Activated T-cell treated with anti-CD3 and anti-CD28 coated beads, Interleukin-2, amount 50 U/mL, for 4 hours (primary cell): ENCODE measurements at regions not wholly inside any gene's neighbourhood (a gene's known extent, or its start where the extent isn't known, plus 50 kb on each side); places are given as distances from the start of the nearest gene placed in this dataset.
"Not testable (repeated sequence)": the region's sequence is repeated elsewhere in the genome, so short reads cannot be mapped to it uniquely, and the experiment has no call there.

Experiments
- ATAC-seq, 2 donors: fragments of 200-7000 bp; cut with Tn5 transposase; one replicate each; pipeline ENCODE4 v1.10.0; 2021
- DNase-seq: peaks from one replicate; pipeline ENCODE4 v3.0.0-alpha.2; 2020
- H3K27me3 Mint-ChIP-seq: one replicate; pipeline ENCODE4 v1.8.0; 2021; ENCODE audit warnings: low read depth, mixed read lengths
- H3K36me3 Mint-ChIP-seq: one replicate; pipeline ENCODE4 v1.8.0; 2022; ENCODE audit warnings: mixed read lengths; ENCODE audit not compliant: insufficient read depth
- H3K4me1 Mint-ChIP-seq: one replicate; pipeline ENCODE4 v1.8.0; 2021; ENCODE audit warnings: low read depth, mixed read lengths
- H3K4me3 Mint-ChIP-seq: one replicate; pipeline ENCODE4 v1.8.0; 2021; ENCODE audit warnings: mild to moderate bottlenecking, moderate library complexity, mixed read lengths
- H3K9me3 Mint-ChIP-seq: one replicate; pipeline ENCODE4 v1.8.0; 2021; ENCODE audit warnings: mixed read lengths

GRCh38 chr16:59030923-59031485 is 296.9 kb upstream of the GOT2 start:
- Mint-ChIP-seq H3K4me1 (no peaks in the 10 kb centered on the region), H3K9me3 (peaks cover 6% of the 10 kb centered on the region), H3K4me3 (no peak overlapping the region), H3K36me3 (no peaks in the 10 kb centered on the region), H3K27me3 (no peaks in the 10 kb centered on the region)
- DNase-seq (no peak), ATAC-seq (no peak)

- no peaks in the 10 kb centered on the region for H3K4me1 Mint-ChIP-seq
- no peak for ATAC-seq
- H3K9me3 Mint-ChIP-seq = peaks cover 12% of the 10 kb centered on the region
- H3K27me3 Mint-ChIP-seq = no peaks in the 10 kb centered on the region
- no peak overlapping the region for H3K4me3 Mint-ChIP-seq
- H3K36me3 Mint-ChIP-seq = no peaks in the 10 kb centered on the region
- DNase-seq = no peak
Measured at GRCh38 chr16:59021751-59022150, 287.6 kb upstream of the GOT2 start.

- H3K4me3 Mint-ChIP-seq = no peak overlapping the region
- H3K27me3 Mint-ChIP-seq = no peaks in the 10 kb centered on the region
- no peaks in the 10 kb centered on the region for H3K4me1 Mint-ChIP-seq
- H3K36me3 Mint-ChIP-seq = no peaks in the 10 kb centered on the region
- H3K9me3 Mint-ChIP-seq = peaks cover 6% of the 10 kb centered on the region
- no peak for DNase-seq
- ATAC-seq = no peak
Measured at GRCh38 chr16:59013930-59014329, 279.8 kb upstream of the GOT2 start.

- no peak for ATAC-seq
Measured at GRCh38 chr16:58999762-59000161, 265.6 kb upstream of the GOT2 start.

GRCh38 chr16:58992755-58993154 is 258.6 kb upstream of the GOT2 start:
- not testable (repeated sequence) for H3K4me1 Mint-ChIP-seq, H3K36me3 Mint-ChIP-seq, ATAC-seq, H3K4me3 Mint-ChIP-seq, DNase-seq, H3K27me3 Mint-ChIP-seq
- H3K9me3 Mint-ChIP-seq = peaks cover 21% of the 10 kb centered on the region

More at GRCh38 chr16:58999762-59000161, 265.6 kb upstream of the GOT2 start:
- H3K4me1 Mint-ChIP-seq = no peaks in the 10 kb centered on the region
- peaks cover 8% of the 10 kb centered on the region for H3K9me3 Mint-ChIP-seq
- no peak overlapping the region for H3K4me3 Mint-ChIP-seq
- H3K36me3 Mint-ChIP-seq = no peaks in the 10 kb centered on the region
- no peak for DNase-seq
- H3K27me3 Mint-ChIP-seq = no peaks in the 10 kb centered on the region

- H3K27me3 Mint-ChIP-seq, DNase-seq, H3K4me1 Mint-ChIP-seq, H3K36me3 Mint-ChIP-seq, H3K4me3 Mint-ChIP-seq, ATAC-seq: not testable (repeated sequence)
- peaks cover 26% of the 10 kb centered on the region for H3K9me3 Mint-ChIP-seq
Measured at GRCh38 chr16:58983181-58983965, 249.3 kb upstream of the GOT2 start.

GRCh38 chr16:58970775-58971174 is 236.7 kb upstream of the GOT2 start:
- H3K4me3 Mint-ChIP-seq = no peak overlapping the region
- no peaks in the 10 kb centered on the region for H3K9me3 Mint-ChIP-seq
- H3K36me3 Mint-ChIP-seq = no peaks in the 10 kb centered on the region
- ATAC-seq = no peak
- H3K4me1 Mint-ChIP-seq = no peaks in the 10 kb centered on the region
- no peak for DNase-seq
- no peaks in the 10 kb centered on the region for H3K27me3 Mint-ChIP-seq

- DNase-seq (no peak), ATAC-seq (no peak)
- no peaks in the 10 kb centered on the region for H3K27me3 Mint-ChIP-seq
- no peaks in the 10 kb centered on the region for H3K9me3 Mint-ChIP-seq
- H3K4me1 Mint-ChIP-seq = no peaks in the 10 kb centered on the region
- H3K4me3 Mint-ChIP-seq = no peak overlapping the region
- H3K36me3 Mint-ChIP-seq = no peaks in the 10 kb centered on the region
Measured at GRCh38 chr16:58963479-58963878, 229.4 kb upstream of the GOT2 start.

GRCh38 chr16:58962811-58963210 is 228.7 kb upstream of the GOT2 start:
- Mint-ChIP-seq H3K4me1 (no peaks in the 10 kb centered on the region), H3K36me3 (no peaks in the 10 kb centered on the region)
- ATAC-seq = no peak

GRCh38 chr16:58960484-58960883 is 226.4 kb upstream of the GOT2 start:
- Mint-ChIP-seq H3K36me3 (no peaks in the 10 kb centered on the region), H3K27me3 (no peaks in the 10 kb centered on the region), H3K4me1 (no peaks in the 10 kb centered on the region), H3K4me3 (no peak overlapping the region), H3K9me3 (no peaks in the 10 kb centered on the region)
- no peak for ATAC-seq
- no peak for DNase-seq

More at GRCh38 chr16:58962811-58963210, 228.7 kb upstream of the GOT2 start:
- H3K4me3 Mint-ChIP-seq = no peak overlapping the region
- no peaks in the 10 kb centered on the region for H3K27me3 Mint-ChIP-seq
- DNase-seq = no peak
- no peaks in the 10 kb centered on the region for H3K9me3 Mint-ChIP-seq

GRCh38 chr16:58960034-58960433 is 225.9 kb upstream of the GOT2 start:
- no peaks in the 10 kb centered on the region for H3K9me3 Mint-ChIP-seq
- DNase-seq (no peak), ATAC-seq (no peak)
- no peaks in the 10 kb centered on the region for H3K27me3 Mint-ChIP-seq
- no peaks in the 10 kb centered on the region for H3K4me1 Mint-ChIP-seq
- no peak overlapping the region for H3K4me3 Mint-ChIP-seq
- H3K36me3 Mint-ChIP-seq = no peaks in the 10 kb centered on the region

- H3K4me1 Mint-ChIP-seq = no peaks in the 10 kb centered on the region
- no peak for ATAC-seq
Measured at GRCh38 chr16:58958749-58959148, 224.6 kb upstream of the GOT2 start.

GRCh38 chr16:58948244-58948643 is 214.1 kb upstream of the GOT2 start:
- H3K4me3 Mint-ChIP-seq = no peak overlapping the region
- peaks cover 8% of the 10 kb centered on the region for H3K9me3 Mint-ChIP-seq
- no peak for DNase-seq
- H3K27me3 Mint-ChIP-seq = no peaks in the 10 kb centered on the region
- no peak for ATAC-seq
- H3K4me1 Mint-ChIP-seq = no peaks in the 10 kb centered on the region
- no peaks in the 10 kb centered on the region for H3K36me3 Mint-ChIP-seq

More at GRCh38 chr16:58958749-58959148, 224.6 kb upstream of the GOT2 start:
- H3K4me3 Mint-ChIP-seq = no peak overlapping the region
- no peaks in the 10 kb centered on the region for H3K36me3 Mint-ChIP-seq
- no peak for DNase-seq
- no peaks in the 10 kb centered on the region for H3K9me3 Mint-ChIP-seq
- no peaks in the 10 kb centered on the region for H3K27me3 Mint-ChIP-seq

GRCh38 chr16:58940609-58941008 is 206.5 kb upstream of the GOT2 start:
- Mint-ChIP-seq H3K36me3 (no peaks in the 10 kb centered on the region), H3K4me1 (no peaks in the 10 kb centered on the region), H3K4me3 (no peak overlapping the region), H3K27me3 (no peaks in the 10 kb centered on the region), H3K9me3 (peaks cover 4% of the 10 kb centered on the region)
- ATAC-seq = no peak
- DNase-seq = no peak

- DNase-seq (no peak), ATAC-seq (no peak)
- H3K9me3 Mint-ChIP-seq = peaks cover 4% of the 10 kb centered on the region
- H3K4me3 Mint-ChIP-seq = no peak overlapping the region
- H3K27me3 Mint-ChIP-seq = no peaks in the 10 kb centered on the region
- no peaks in the 10 kb centered on the region for H3K4me1 Mint-ChIP-seq
- no peaks in the 10 kb centered on the region for H3K36me3 Mint-ChIP-seq
Measured at GRCh38 chr16:58938811-58939210, 204.7 kb upstream of the GOT2 start.
